Stomach (tissue), 4 donors: ENCODE measurements at regions not wholly inside any gene's neighbourhood (a gene's known extent, or its start where the extent isn't known, plus 50 kb on each side); places are given as distances from the start of the nearest gene placed in this dataset.
"Not testable (repeated sequence)": the region's sequence is repeated elsewhere in the genome, so short reads cannot be mapped to it uniquely, and the experiment has no call there.

Source experiments
- EP300 ChIP-seq: sonication (generic); formaldehyde crosslinking; IDR thresholded peaks from one replicate; pipeline ENCODE4 v1.6.1; 2017; ENCODE audit warnings: antibody characterized with exemption
- POLR2AphosphoS5 ChIP-seq, 3 donors: sonication (generic); formaldehyde crosslinking; IDR thresholded peaks; one replicate each; pipeline ENCODE4 v1.6.1; 2016; ENCODE audit warnings: antibody characterized with exemption in 3 of 3
- TF ChIP-seq, protein P1 (sequence below), 7 experiments: fragments of 450-650 bp in 4 of 7; fragments of 200-600 bp in 3 of 7; sonication (generic) in 3 of 7; IDR thresholded peaks; one replicate each; pipeline ENCODE4 v1.5.1; 2016 to 2019; ENCODE audit warnings: antibody characterized with exemption in 7 of 7, control low read depth in 2 of 7, mild to moderate bottlenecking in 1 of 7

DNA sequence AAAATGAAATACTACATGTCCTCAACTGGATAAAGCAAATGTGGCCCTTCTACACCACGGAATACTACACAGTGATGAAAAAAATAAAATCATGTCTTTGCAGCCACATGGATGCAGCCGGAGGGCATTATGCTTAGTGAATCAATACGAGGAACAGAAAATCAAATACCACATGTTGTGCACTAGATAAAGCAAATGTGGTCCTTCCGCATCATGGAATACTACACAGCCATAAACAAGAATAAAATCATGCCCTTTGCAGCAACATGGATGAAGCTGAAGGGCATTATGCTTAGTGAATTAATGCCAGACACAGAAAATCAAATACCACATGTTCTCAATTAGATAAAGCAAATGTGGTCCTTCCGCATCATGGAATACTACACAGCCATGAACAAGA, 204.4 kb downstream of the GOLGA6L6 start:
- TF ChIP-seq, protein P1, sequence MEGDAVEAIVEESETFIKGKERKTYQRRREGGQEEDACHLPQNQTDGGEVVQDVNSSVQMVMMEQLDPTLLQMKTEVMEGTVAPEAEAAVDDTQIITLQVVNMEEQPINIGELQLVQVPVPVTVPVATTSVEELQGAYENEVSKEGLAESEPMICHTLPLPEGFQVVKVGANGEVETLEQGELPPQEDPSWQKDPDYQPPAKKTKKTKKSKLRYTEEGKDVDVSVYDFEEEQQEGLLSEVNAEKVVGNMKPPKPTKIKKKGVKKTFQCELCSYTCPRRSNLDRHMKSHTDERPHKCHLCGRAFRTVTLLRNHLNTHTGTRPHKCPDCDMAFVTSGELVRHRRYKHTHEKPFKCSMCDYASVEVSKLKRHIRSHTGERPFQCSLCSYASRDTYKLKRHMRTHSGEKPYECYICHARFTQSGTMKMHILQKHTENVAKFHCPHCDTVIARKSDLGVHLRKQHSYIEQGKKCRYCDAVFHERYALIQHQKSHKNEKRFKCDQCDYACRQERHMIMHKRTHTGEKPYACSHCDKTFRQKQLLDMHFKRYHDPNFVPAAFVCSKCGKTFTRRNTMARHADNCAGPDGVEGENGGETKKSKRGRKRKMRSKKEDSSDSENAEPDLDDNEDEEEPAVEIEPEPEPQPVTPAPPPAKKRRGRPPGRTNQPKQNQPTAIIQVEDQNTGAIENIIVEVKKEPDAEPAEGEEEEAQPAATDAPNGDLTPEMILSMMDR (IDR thresholded peaks at IDR 0.05), result not testable (repeated sequence)
- not testable (repeated sequence) for TF ChIP-seq EP300; POLR2AphosphoS5 (IDR thresholded peaks at IDR 0.05)
